NCI-H1694 (cell line): ENCODE measurements at regions not wholly inside any gene's neighbourhood (a gene's known extent, or its start where the extent isn't known, plus 50 kb on each side); places are given as distances from the start of the nearest gene placed in this dataset.
"Not testable (repeated sequence)": the region's sequence is repeated elsewhere in the genome, so short reads cannot be mapped to it uniquely, and the experiment has no call there.

Source experiments
- DNase-seq: peaks from one replicate; lab custom pipeline; 2025; lab: John Stamatoyannopoulos, UW

GRCh38 chr18:1045658-1046057 lies 141.0 kb downstream of the ADCYAP1 start:
- no peak for DNase-seq

GRCh38 chr18:1047406-1047805 lies 142.7 kb downstream of the ADCYAP1 start:
- DNase-seq, result no peak

- no peak for DNase-seq
Measured at GRCh38 chr18:1048032-1048431, 143.4 kb downstream of the ADCYAP1 start.

DNA sequence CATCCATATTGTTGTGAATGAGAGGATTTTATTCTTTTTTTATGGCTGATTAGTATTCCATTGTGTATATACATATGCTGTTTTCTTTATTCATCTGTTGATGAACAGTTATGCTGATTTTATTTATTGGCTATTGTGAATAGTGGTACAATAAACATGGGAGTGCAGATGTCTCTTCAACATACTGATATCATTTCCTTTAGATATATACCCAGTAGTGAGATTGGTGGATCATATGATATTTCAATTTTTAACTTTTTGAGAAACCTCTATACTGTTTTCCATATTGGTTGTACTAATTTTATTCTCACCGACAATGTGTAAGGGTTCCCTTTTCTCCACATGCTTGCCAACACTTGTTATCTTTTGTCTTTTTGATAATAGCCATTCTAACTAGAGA lies 144.5 kb downstream of the ADCYAP1 start:
- DNase-seq, result no peak

- DNase-seq, result no peak
Measured at GRCh38 chr18:1050012-1050657, 145.5 kb downstream of the ADCYAP1 start.

DNA sequence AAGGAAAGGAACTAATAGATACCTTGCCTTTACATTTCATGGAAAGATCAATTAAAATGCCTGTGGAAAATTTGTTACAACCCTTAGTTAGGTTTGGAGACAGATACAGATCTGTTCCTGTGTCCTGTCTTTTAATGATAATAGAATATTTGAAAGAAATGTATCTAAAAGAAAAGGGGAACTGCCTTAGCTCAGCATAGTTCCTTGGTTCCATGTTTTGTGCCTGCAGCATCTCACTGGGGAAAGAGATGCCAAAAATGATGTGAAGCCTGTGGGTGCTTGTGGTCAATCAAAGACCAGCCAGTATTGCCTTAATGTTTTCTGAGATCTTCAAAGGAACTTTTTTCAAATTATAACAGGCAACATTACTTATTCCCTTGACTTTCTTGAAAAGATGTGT lies 147.6 kb downstream of the ADCYAP1 start:
- DNase-seq, result no peak

GRCh38 chr18:1053331-1054315 lies 149.0 kb downstream of the ADCYAP1 start:
- no peak for DNase-seq

DNA sequence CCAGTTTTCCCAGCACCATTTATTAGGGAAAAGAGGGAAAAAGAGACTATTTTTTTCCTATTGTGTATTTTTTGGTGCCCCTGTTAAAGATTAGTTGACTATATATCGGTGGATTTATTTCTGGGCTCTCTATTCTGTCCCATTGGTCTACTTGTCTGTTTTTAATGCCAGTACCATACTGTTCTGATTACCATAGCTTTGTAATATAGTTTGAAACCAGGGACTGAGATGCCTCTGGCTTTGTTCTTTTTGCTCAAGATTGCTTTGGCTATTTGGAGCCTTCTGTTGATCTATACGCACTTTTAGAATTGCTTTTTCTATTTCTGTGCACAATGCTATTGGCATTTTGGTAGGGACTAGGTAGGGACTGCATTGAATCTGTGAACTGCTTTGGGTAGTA lies 151.7 kb downstream of the ADCYAP1 start:
- no peak for DNase-seq

DNA sequence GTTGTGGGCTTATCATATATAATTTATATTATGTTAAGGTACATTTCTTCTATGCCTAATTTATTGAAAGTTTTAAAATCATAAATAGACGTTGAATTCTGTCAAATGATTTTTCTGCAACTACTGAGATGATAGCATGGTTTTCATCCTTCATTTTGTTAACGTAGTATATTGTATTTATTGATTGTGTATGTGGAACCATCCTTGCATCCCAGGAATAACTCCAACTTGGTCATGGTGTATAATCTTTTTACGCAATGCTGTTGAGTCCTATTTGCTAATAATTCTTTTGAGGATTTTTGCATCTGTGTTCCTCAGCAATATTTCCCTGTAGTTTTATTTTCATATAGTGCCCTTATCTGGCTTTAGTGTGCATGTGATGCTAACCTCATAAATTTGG lies 152.7 kb downstream of the ADCYAP1 start:
- no peak for DNase-seq

DNA sequence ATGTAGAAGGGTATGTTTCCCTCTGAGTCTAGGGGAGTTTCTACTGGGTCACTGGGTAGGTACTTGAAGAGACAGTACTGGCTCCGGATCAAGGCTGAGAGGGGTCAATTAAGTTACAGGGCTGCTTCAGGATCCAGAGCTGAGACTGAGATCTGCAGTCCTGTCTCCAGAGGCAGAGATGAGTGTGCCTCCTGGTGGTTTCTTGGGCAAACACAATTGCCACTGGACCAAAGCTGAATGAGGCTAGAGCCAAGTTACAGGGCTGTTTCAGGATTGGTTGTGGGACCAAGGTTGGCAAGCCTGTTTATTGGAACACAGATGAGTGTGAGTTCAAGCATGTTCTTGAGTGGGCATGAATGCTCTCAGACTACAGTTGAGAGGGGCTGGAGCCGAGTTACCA lies 157.9 kb downstream of the ADCYAP1 start:
- DNase-seq, result no peak

DNA sequence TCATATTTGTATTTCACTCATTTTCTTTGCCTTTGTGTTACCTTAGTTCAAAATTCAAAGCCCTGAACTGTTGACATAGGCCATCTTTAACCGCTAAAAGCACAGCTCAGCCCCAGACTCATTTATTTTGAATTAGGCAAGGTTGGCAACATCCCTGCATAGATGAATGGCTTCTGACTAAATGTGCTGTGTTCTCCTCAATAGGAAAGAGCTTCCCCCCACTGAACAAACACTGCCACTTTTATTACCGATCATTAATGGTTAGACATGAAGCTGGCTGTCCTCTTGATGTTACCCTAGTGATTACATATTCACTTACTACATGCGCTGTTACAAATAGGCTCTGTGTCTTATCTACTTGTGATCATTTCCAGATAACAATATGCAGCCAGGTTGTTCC lies 170.7 kb downstream of the ADCYAP1 start:
- DNase-seq, result no peak

GRCh38 chr18:1075876-1076275 lies 171.2 kb downstream of the ADCYAP1 start:
- DNase-seq, result no peak

GRCh38 chr18:1078301-1078700 lies 173.6 kb downstream of the ADCYAP1 start:
- DNase-seq, result no peak

DNA sequence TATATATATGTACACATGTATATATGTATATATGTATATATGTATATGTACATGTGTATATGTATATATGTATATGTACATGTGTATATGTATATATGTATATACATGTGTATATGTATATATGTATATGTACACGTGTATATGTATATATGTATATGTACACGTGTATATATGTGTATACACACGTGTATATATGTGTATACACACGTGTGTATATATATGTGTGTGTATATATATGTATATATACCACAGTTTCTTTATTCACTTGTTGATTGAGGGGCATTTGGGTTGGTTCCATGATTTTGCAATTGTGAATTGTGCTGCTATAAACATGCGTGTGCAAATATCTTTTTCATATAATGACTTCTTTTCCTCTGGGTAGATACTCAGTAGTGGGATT lies 179.0 kb downstream of the ADCYAP1 start:
- DNase-seq, result not testable (repeated sequence)

- DNase-seq, result no peak
Measured at GRCh38 chr18:1090758-1091157, 186.1 kb downstream of the ADCYAP1 start.

DNA sequence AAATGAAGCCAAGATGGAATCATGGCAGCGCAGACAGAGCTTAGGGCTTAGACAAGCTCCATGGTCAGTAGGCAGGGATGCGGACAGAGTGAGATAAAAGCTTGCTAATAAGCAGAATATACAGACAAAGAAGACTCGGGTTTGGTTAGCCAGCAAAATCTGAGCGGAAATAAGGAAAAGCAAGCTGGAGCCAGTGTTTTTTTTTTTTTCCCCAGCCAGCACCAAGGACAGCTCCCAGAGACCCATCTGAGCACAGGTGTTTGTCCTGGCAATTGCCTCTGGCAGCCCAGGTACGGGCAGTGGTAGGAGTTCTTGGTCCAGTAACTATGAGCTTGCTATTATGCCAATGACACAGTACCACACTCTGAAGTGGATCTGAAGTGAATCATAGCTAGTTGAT lies 187.6 kb downstream of the ADCYAP1 start:
- DNase-seq, result no peak

GRCh38 chr18:1094409-1094808 lies 189.7 kb downstream of the ADCYAP1 start:
- no peak for DNase-seq

DNA sequence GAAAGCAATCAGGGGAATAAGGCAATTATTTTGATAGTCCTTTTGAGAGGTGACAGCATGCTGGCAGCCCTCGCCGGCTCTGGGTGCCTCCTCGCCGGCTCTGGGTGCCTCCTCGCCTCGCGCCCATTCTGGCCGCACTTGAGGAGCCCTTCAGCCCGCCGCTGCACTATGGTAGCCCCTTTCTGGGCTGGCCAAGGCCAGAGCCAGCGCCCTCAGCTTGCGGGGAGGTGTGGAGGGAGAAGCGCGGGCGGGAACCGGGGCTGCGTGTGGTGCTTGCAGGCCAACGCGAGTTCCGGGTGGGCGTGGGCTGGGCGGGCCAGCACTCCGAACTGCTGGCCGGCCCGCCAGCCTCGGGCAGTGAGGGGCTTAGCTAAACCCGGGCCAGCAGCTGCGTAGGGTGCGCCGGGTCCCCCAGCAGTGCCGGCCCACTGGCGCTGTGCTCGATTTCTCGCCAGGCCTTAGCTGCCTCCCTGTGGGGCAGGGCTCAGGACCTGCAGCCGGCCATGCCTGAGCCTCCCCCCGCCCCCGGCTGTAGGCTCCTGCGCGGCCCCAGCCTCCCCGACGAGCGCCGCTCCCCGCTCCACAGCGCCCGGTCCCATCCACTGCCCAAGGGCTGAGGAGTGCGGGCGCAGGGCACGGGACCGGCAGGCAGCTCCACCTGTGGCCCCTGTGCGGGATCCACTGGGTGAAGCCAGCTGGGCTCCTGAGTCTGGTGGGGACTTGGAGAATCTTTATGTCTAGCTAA lies 193.5 kb downstream of the ADCYAP1 start:
- not testable (repeated sequence) for DNase-seq

GRCh38 chr18:1102848-1103247 lies 198.2 kb downstream of the ADCYAP1 start:
- no peak for DNase-seq

DNA sequence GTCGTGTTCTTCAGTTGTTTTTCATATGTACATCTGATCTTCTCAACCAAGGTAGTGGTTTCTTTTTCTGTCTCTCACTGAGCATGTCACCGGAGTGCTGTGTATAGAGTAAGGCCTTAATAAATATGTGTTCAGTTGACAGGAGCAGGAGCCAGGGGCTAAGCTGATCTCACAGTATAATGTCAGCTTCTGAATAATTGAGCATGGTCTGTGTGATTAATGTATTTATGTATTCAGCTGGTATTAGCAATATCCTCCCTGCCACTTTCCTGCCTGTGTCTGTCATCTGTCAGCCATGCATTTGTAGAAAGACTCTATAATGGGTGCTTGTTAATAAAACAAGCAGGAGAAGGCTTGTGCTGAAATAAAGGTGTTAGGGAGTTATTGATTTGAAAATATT lies 198.9 kb downstream of the ADCYAP1 start:
- DNase-seq, result no peak

DNA sequence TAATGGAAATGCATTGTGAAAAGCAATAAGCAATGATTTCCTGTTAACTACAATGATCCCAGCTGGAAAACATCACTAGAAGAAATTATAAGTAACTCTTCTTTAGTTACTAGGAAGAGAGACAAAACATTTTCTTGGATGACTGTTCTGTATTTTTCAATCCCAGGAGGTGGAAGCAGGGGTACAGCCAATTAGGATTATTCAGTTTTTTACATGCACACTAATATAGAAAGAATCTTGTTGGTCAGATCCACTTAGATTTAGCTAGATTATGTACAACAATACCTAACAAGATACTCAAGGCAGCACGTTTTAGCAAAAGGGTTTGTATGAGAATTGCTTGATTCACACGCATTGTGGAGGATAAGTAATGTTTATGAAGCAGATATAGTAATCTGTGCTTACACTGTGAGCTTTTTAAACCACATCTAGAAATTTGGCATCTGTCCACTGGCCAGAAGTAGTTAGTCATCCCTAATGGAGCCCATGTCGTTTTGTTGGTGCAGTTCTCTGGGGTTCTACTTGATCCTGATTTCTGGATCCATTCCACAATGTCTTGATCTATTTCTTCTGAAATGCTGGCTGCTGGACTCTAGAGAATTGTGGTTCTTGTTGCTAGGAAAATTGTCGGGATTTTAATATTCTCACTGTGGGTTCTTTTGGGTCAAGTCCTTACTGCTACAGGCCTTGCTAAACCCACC lies 199.7 kb downstream of the ADCYAP1 start:
- DNase-seq, result no peak

- no peak for DNase-seq
Measured at GRCh38 chr18:1124495-1124894, 219.8 kb downstream of the ADCYAP1 start.
